ENCODE measurements at regions not wholly inside any gene's neighbourhood (a gene's known extent, or its start where the extent isn't known, plus 50 kb on each side); places are given as distances from the start of the nearest gene placed in this dataset.
A peak's percentile ranks its signal among the peaks of the same experiment; 100 is the strongest.
"Not testable (repeated sequence)": the region's sequence is repeated elsewhere in the genome, so short reads cannot be mapped to it uniquely, and the experiment has no call there.

- DNase-seq (ENCODE audit: low spot score), result no peak
Measured at GRCh38 chr12:92261071-92261470, 115.4 kb upstream of the BTG1 start.

- no peak for DNase-seq (ENCODE audit: low spot score)
Measured at GRCh38 chr12:92259696-92260251, 114.1 kb upstream of the BTG1 start.

GRCh38 chr12:92259291-92259690, 113.6 kb upstream of the BTG1 start:
- DNase-seq (ENCODE audit: low spot score), result no peak

- DNase-seq (ENCODE audit: low spot score), result peak; percentile 13
Measured at GRCh38 chr12:92257261-92257660, 111.6 kb upstream of the BTG1 start.

- no peak for DNase-seq (ENCODE audit: low spot score)
Measured at GRCh38 chr12:92255741-92256140, 110.1 kb upstream of the BTG1 start.

- no peak for DNase-seq (ENCODE audit: low spot score)
Measured at GRCh38 chr12:92253301-92253700, 107.7 kb upstream of the BTG1 start.

- DNase-seq (ENCODE audit: low spot score), result no peak
Measured at GRCh38 chr12:92248977-92249376, 103.3 kb upstream of the BTG1 start.

GRCh38 chr12:92244036-92244435, 98.4 kb upstream of the BTG1 start:
- DNase-seq (ENCODE audit: low spot score), result no peak

- DNase-seq (ENCODE audit: low spot score), result no peak
Measured at GRCh38 chr12:92242907-92243306, 97.3 kb upstream of the BTG1 start.

GRCh38 chr12:92237762-92238523, 92.3 kb upstream of the BTG1 start:
- DNase-seq (ENCODE audit: low spot score), result no peak

GRCh38 chr12:92237262-92237661, 91.6 kb upstream of the BTG1 start:
- DNase-seq (ENCODE audit: low spot score), result no peak

- DNase-seq (ENCODE audit: low spot score), result no peak
Measured at GRCh38 chr12:92235703-92236472, 90.2 kb upstream of the BTG1 start.

- DNase-seq (ENCODE audit: low spot score), result no peak
Measured at GRCh38 chr12:92234533-92234932, 88.9 kb upstream of the BTG1 start.

GRCh38 chr12:92233346-92234015, 87.8 kb upstream of the BTG1 start:
- DNase-seq (ENCODE audit: low spot score), result no peak

- not testable (repeated sequence) for DNase-seq (ENCODE audit: low spot score)
Measured at GRCh38 chr12:92232371-92232932, 86.8 kb upstream of the BTG1 start.

GRCh38 chr12:92231945-92232344, 86.3 kb upstream of the BTG1 start:
- DNase-seq (ENCODE audit: low spot score), result not testable (repeated sequence)

- not testable (repeated sequence) for DNase-seq (ENCODE audit: low spot score)
Measured at GRCh38 chr12:92231532-92231931, 85.9 kb upstream of the BTG1 start.

GRCh38 chr12:92229381-92229780, 83.7 kb upstream of the BTG1 start:
- DNase-seq (ENCODE audit: low spot score), result no peak

- no peak for DNase-seq (ENCODE audit: low spot score)
Measured at GRCh38 chr12:92226961-92227360, 81.3 kb upstream of the BTG1 start.

GRCh38 chr12:92226071-92226661, 80.5 kb upstream of the BTG1 start:
- DNase-seq (ENCODE audit: low spot score), result no peak

GRCh38 chr12:92224685-92225331, 79.2 kb upstream of the BTG1 start:
- peak; percentile 66 for DNase-seq (ENCODE audit: low spot score)
